ENCODE measurements at regions not wholly inside any gene's neighbourhood (a gene's known extent, or its start where the extent isn't known, plus 50 kb on each side); places are given as distances from the start of the nearest gene placed in this dataset.
A peak's percentile ranks its signal among the peaks of the same experiment; 100 is the strongest.
"Not testable (repeated sequence)": the region's sequence is repeated elsewhere in the genome, so short reads cannot be mapped to it uniquely, and the experiment has no call there.

GRCh38 chr6:132136981-132137380 lies 185.8 kb upstream of the CCN2 start:
- no peak for DNase-seq

- no peak for DNase-seq
These were observed 184.2 kb upstream of the CCN2 start for GRCh38 chr6:132135409-132135808.

- DNase-seq, result no peak
These were observed 182.7 kb upstream of the CCN2 start for GRCh38 chr6:132133736-132134445.

GRCh38 chr6:132132924-132133639 lies 181.9 kb upstream of the CCN2 start:
- DNase-seq, result no peak

GRCh38 chr6:132132422-132132821 lies 181.2 kb upstream of the CCN2 start:
- DNase-seq, result no peak

GRCh38 chr6:132131758-132132157 lies 180.6 kb upstream of the CCN2 start:
- peak; percentile 3 for DNase-seq

- DNase-seq, result no peak
These were observed 180.2 kb upstream of the CCN2 start for GRCh38 chr6:132131351-132131750.

GRCh38 chr6:132130626-132131298 lies 179.6 kb upstream of the CCN2 start:
- no peak for DNase-seq

- DNase-seq, result peak; percentile 2
These were observed 177.3 kb upstream of the CCN2 start for GRCh38 chr6:132128424-132128823.

GRCh38 chr6:132126150-132126549 lies 175.0 kb upstream of the CCN2 start:
- no peak for DNase-seq

GRCh38 chr6:132122871-132123270 lies 171.7 kb upstream of the CCN2 start:
- no peak for DNase-seq

GRCh38 chr6:132122176-132122575 lies 171.0 kb upstream of the CCN2 start:
- no peak for DNase-seq

GRCh38 chr6:132118144-132118543 lies 167.0 kb upstream of the CCN2 start:
- DNase-seq, result no peak

GRCh38 chr6:132115714-132116366 lies 164.7 kb upstream of the CCN2 start:
- no peak for DNase-seq

GRCh38 chr6:132114201-132114825 lies 163.1 kb upstream of the CCN2 start:
- no peak for DNase-seq

GRCh38 chr6:132109752-132110151 lies 158.6 kb upstream of the CCN2 start:
- DNase-seq, result not testable (repeated sequence)

GRCh38 chr6:132107896-132108295 lies 156.7 kb upstream of the CCN2 start:
- no peak for DNase-seq

- no peak for DNase-seq
These were observed 150.4 kb upstream of the CCN2 start for GRCh38 chr6:132101535-132101934.

- DNase-seq, result no peak
These were observed 149.3 kb upstream of the CCN2 start for GRCh38 chr6:132100388-132100990.

- DNase-seq, result no peak
These were observed 145.8 kb upstream of the CCN2 start for GRCh38 chr6:132096996-132097395.

- no peak for DNase-seq
These were observed 145.1 kb upstream of the CCN2 start for GRCh38 chr6:132096245-132096644.

GRCh38 chr6:132089173-132089572 lies 138.0 kb upstream of the CCN2 start:
- DNase-seq, result no peak

GRCh38 chr6:132088150-132088549 lies 137.0 kb upstream of the CCN2 start:
- no peak for DNase-seq

All from NCI-H2171 (cell line).